NB4 (cell line): ENCODE measurements at regions not wholly inside any gene's neighbourhood (a gene's known extent, or its start where the extent isn't known, plus 50 kb on each side); places are given as distances from the start of the nearest gene placed in this dataset.

Experiments
- CTCF ChIP-seq: IDR thresholded peaks from one replicate; pipeline ENCODE4 v1.5.1; 2012; ENCODE audit warnings: low read depth, low read length
- MAX ChIP-seq: IDR thresholded peaks from 2 replicates; pipeline ENCODE4 v1.6.1; 2011; ENCODE audit warnings: low read depth, low read length
- POLR2A ChIP-seq: IDR thresholded peaks from 2 replicates; pipeline ENCODE4 v1.6.1; 2011; ENCODE audit warnings: mild to moderate bottlenecking; ENCODE audit not compliant: insufficient read length; ENCODE audit errors: extremely low read depth

GRCh38 chr4:13918991-13919441 is 291.5 kb upstream of the BOD1L1 start:
- TF ChIP-seq CTCF (no peak), POLR2A (no peak), MAX (no peak)
